ENCODE measurements at regions not wholly inside any gene's neighbourhood (a gene's known extent, or its start where the extent isn't known, plus 50 kb on each side); places are given as distances from the start of the nearest gene placed in this dataset.

DNA sequence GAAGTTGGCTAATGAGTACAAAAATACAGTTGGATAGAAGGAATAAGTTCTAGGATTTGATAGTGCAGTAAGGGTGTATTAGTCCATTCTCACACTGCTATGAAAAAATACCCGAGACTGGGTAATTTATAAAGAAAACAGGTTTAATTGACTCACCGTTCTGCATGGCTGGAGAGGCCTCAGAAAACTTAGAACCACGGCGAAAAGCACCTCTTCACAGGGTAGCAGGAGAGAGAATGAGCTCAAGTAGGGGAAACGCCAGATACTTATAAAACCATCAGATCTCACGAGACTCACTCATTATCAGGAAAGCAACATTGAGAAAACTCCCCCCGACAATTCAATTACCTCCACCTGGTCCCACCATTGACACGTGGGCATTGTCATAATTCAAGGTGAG lies 483.3 kb downstream of the TUSC7 start:
- TF ChIP-seq POLR2A (IDR thresholded peaks at IDR 0.05): no peak
- no peak for TF ChIP-seq POLR2AphosphoS5 (IDR thresholded peaks at IDR 0.05)

All from prostate gland (tissue), 1 donor.